ENCODE measurements at regions not wholly inside any gene's neighbourhood (a gene's known extent, or its start where the extent isn't known, plus 50 kb on each side); places are given as distances from the start of the nearest gene placed in this dataset.

DNA sequence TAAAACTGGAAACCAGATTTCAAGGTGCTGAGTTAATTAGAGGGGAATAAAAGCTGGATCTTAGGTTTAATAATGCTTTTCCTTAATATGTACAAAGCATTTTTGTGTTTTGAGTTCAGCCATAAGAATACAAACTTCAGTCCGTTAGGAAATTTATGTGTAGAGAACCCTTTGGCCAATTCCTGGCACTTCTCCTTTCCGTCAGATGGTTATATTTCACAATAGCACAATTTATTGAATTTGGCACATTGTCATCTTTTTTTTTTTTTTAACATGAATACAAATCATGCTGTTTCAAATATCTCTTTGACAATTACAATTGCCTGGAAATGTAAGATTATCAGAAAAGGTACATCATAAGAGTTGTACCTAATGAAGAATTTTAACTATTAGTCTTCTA lies 56.2 kb upstream of the DDHD1 start:
- no peak overlapping the region for H3K9ac ChIP-seq (ENCODE audit: insufficient read depth, low read length)
- TF ChIP-seq CTCF (conservative IDR thresholded peaks at IDR 0.05 in 1 of 2, IDR thresholded peaks at IDR 0.05 in 1 of 2; ENCODE audit: low read depth in 1 of 2, low read length in 2 of 2) (no peak), EZH2 (IDR thresholded peaks at IDR 0.05; ENCODE audit: low read length, missing control alignments) (no peak)
- no peaks in the 10 kb centered on the region for H3K9me3 ChIP-seq (ENCODE audit: control insufficient read depth, insufficient read depth, low read depth, low read length)
- no peak overlapping the region for H3K4me3 ChIP-seq (replicated peaks in 1 of 4; ENCODE audit: control extremely low read depth in 1 of 4, insufficient read depth in 1 of 4, low read depth in 3 of 4, low read length in 4 of 4)
- DNase-seq (ENCODE audit: low read depth in 2 of 2) = peak in 1 of 2 donors; percentile 78
- no peak overlapping the region for H3K4me2 ChIP-seq (ENCODE audit: extremely low read depth, insufficient read depth, low read length)
- no peaks in the 10 kb centered on the region for H3K36me3 ChIP-seq (ENCODE audit: control insufficient read depth, insufficient read depth, low read length)
- no peaks in the 10 kb centered on the region for H3K4me1 ChIP-seq (ENCODE audit: control insufficient read depth, extremely low read depth, insufficient read depth, low read length)
- no peaks in the 10 kb centered on the region for H3K79me2 ChIP-seq (ENCODE audit: control insufficient read depth, insufficient read depth, low read length)
- no peaks in the 10 kb centered on the region for H3K27me3 ChIP-seq (ENCODE audit: control insufficient read depth, insufficient read depth, low read length)
- no peak overlapping the region for H2AFZ ChIP-seq (ENCODE audit: low read length)
- no peak overlapping the region for H3K27ac ChIP-seq (ENCODE audit: insufficient read depth, low read length)
- no peaks in the 10 kb centered on the region for H4K20me1 ChIP-seq (ENCODE audit: control insufficient read depth, extremely low read depth, insufficient read depth, low read length)

Measured in fibroblast of lung (primary cell).